Left ventricle myocardium superior (tissue), 1 donor: ENCODE measurements at regions not wholly inside any gene's neighbourhood (a gene's known extent, or its start where the extent isn't known, plus 50 kb on each side); places are given as distances from the start of the nearest gene placed in this dataset.
"Not testable (repeated sequence)": the region's sequence is repeated elsewhere in the genome, so short reads cannot be mapped to it uniquely, and the experiment has no call there.

ENCODE experiments used
- ATAC-seq: fragments of 200-7000 bp; cut with Tn5 transposase; one replicate; pipeline ENCODE4 v1.9.1; 2020; ENCODE audit warnings: mild to moderate bottlenecking, moderate library complexity
- DNase-seq: peaks from one replicate; pipeline ENCODE4 v3.0.0-alpha.2; 2020
- intact Hi-C: fragments of 100-400 bp; cut with micrococcal nuclease; formaldehyde crosslinking; loops from one replicate; pipeline ENCODE4 v1.11.0; 2022
- donor health status: DM: no; HTN: yes; CAD: no; lungs with severe emphysema.

DNA sequence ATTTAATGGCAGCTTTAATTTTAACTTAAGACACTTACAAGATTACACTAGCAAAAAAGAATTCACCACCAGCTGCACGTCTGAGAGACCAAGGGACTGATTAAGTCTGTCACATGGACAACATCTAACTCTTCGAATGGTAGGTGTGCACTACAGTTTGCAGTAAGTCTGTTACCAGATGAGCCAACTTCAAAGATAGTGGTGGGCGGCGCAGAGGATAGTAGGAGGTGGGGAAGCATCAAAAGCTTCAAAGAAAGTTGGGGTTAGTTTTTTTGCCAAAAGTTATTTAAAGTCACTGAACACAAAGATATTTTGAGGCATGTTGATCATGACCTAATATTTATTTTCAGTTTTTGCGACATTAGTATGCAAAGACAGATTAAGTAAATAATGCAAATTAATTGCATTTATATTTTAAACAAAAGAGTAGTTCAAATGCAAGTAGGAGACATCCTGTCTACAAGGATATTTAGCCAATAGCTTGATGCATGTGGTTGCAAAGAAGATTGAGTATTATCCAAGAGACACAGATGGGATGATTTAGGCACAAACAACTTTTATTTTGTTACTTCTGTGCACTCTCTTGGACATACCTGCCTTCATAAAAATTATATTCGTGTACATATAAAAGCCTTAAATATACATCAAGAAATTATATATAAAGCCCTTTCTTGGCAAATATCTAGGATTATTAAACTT, 327.7 kb downstream of the BMP4 start:
- DNase-seq (no peak), ATAC-seq (no peak)
- intact Hi-C loops = no loop called here

DNA sequence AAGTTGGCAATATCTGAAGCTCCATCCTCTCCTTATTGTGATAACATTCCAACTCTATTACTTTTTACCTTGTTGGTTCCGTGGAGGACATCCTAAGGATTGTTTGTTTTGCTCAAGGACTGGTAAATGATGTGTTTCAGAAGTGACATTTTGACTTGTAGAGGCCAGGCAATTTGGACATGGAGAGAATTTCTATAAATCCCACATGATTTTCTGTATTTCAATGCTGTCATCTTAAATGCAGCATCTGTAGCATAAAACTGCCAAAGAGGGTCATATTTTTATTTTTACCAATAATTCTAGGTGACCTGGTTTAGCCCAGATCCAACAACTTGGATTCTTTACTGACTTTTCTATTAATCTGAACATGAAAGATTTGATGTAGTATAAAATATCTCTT, 328.4 kb downstream of the BMP4 start:
- no peak for ATAC-seq
- intact Hi-C loops = no loop called here
- DNase-seq = no peak

DNA sequence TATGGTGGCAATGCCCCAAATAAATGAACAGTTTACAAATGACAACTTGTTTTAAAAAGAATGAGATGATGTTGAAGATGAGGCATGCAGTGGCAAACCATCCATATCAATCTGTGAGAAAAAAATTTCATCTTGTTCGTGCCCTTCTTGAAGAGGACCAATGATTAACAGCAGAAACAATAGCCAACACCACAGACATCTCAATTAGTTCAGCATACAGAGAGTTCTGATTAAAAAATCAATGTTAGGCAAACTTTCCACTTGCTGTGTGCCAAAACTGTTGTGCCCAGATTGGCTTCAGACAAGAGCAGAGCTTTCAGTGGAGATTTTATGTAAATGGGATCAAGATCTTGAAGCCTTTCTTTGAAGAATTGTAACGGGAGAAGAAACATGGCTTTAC, 329.9 kb downstream of the BMP4 start:
- intact Hi-C loops = no loop called here
- no peak for ATAC-seq
- no peak for DNase-seq

DNA sequence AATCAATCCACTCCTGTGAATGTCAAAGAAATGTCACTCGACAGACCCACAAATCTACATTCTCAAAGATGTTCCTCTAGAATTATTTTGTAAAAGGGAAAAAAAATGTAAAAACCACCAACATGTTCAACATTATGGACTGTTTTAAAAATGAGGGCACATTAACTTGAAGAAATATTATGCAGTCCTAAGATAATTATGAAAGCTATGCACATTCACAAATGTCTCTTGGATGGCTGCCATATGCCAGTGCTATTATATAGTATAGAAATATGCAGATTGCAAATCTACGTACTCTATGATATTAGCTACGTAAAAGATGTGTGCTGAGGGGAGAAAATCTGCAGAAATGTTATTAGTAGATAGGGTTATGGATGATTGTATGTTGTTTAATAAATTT, 334.2 kb downstream of the BMP4 start:
- intact Hi-C loops = no loop called here
- DNase-seq (no peak), ATAC-seq (no peak)

DNA sequence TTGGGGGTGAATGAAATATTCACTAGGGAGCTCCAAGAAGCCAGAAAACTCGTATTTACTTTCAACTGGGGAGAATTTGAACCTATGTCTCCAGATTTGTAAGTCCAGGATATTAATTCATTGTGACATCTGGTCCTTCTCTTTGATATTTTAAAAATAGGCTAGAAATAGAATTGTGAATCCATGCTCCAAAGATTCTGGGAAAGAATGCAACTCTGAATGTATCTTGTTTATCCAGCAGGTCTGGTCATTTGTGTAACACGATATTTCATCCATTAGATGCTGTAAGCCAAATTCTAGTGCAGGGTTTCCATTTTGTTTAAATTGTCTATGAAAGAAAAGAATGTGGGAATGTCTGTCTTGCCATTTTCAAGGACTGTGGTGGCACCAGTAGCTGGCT, 334.7 kb downstream of the BMP4 start:
- ATAC-seq = no peak
- intact Hi-C loops = no loop called here
- no peak for DNase-seq

DNA sequence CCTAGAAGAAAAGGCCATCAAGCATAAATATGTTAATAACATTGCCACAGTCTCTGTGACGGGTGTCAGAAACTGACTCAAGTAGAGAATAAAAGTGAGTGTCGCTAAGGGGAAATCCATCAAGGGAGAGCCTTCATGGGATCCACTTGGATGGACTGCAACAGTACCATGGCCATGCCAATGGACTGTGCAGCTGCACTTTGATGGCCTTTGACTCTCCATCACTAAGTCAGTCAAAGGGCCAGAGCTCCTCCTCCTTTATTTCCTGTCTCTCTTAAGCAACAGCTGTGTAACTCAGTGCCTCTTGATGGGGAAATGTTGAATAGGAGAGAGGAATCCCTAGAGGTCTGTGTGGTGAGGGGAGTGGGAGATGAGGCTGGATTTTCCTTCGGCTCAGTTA, 335.2 kb downstream of the BMP4 start:
- ATAC-seq = peak; percentile 29
- DNase-seq = no peak
- intact Hi-C loops = no loop called here

DNA sequence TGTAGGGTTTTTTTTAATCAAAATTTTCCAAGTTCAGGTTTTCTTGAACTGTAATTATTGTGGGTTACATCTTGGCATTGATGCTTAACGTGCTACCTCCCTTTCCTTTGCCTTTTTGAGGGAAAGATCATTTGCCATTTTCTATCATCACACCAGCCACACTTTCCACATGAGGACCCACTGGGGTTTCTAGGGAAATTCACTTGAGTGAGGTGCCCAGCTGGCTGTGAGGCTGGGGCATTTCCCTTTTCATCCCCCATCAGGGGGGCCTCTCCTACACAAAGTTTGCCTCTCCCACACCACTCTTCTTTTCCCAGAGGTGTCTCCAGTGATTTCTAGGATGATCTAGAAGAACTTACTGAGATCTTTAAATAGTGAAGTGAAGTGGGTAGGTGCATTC, 335.7 kb downstream of the BMP4 start:
- intact Hi-C loops = no loop called here
- DNase-seq (no peak), ATAC-seq (no peak)

DNA sequence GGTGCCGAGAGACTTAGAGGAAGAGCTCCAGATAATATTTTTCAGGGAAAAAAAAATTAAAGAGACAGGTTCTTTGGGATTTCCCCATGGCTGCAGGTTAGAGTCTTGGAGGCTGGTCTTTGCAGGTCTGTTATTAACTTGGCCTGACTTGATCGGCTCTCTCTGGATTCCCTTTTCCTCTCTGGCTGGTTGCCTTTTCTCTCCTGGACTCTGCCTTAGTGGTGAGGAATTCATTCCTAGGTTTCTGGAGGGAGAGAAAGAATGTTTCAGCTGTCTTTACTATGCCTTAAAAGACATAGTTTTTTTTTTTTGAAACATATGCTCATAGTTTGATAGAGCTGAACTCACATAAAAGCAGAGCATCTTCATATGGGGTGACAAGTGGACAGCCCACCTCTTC, 336.3 kb downstream of the BMP4 start:
- peak; percentile 66 for ATAC-seq
- intact Hi-C loops = no loop called here

DNA sequence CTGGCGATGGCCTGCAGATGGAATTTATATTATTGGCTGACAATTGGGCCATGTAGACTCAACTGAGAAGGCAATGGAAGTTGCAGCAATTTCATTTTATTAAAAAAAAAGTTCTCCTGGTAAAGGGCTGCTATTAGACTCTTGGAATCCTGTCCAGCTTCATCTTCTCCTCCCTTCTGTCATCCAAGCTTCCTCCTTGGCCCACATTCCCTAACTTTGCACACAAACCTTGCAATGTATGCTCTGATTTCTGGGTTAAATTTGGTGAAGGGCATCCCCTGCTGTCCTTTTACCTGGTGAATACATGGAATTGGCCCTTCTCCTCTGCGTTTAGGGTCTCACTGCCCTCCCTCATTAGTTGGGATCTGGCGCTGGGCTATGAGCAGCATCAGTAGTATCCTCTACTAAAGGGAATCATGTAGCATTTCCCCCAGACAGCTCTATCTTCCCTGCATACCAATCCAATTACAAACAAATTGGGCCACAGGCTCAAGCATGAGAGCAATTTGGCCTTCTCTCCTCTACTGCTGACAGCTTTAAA, 336.9 kb downstream of the BMP4 start:
- no peak for DNase-seq
- intact Hi-C loops = no loop called here
- ATAC-seq = peak; percentile 94

More for the DNA sequence above, 336.3 kb downstream of the BMP4 start:
- no peak for DNase-seq

DNA sequence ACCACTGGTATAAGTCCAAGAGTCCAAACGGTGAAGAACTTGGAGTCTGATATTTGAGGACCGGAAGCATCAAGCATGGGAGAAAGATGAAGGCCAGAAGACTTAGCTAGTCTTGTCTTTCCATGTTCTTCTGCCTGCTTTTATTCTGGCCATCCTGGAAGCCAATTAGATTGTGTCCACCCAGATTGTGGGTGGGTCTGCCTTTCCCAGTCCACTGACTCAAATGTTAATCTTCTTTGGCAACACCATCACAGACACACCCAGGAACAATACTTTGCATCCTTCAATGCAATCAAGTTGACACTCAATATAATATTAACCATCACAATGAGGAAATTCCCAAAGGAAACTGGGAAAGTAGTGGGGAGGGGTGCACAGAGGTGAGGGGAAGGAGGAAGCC, 340.1 kb downstream of the BMP4 start:
- ATAC-seq, DNase-seq, intact Hi-C loops: not testable (repeated sequence)

DNA sequence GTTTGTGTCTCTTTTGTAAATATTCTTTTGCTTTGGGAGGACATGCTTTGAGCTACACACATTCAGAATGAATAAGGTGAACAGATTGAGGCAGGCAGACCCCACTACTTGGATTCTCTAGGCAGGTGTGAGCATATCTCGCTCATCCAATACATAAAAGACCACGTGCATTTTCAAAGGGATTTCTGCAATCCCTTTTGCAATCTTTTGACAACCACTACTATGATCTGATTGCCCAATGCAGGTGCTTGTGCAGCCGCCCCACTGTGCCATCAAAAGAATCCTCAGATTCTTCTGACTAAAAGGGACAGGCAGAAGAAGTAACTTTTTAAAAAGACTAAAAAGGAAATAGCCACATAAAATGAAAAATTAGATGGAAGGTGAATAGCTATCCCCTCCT, 341.4 kb downstream of the BMP4 start:
- DNase-seq = no peak
- no peak for ATAC-seq
- intact Hi-C loops = no loop called here

DNA sequence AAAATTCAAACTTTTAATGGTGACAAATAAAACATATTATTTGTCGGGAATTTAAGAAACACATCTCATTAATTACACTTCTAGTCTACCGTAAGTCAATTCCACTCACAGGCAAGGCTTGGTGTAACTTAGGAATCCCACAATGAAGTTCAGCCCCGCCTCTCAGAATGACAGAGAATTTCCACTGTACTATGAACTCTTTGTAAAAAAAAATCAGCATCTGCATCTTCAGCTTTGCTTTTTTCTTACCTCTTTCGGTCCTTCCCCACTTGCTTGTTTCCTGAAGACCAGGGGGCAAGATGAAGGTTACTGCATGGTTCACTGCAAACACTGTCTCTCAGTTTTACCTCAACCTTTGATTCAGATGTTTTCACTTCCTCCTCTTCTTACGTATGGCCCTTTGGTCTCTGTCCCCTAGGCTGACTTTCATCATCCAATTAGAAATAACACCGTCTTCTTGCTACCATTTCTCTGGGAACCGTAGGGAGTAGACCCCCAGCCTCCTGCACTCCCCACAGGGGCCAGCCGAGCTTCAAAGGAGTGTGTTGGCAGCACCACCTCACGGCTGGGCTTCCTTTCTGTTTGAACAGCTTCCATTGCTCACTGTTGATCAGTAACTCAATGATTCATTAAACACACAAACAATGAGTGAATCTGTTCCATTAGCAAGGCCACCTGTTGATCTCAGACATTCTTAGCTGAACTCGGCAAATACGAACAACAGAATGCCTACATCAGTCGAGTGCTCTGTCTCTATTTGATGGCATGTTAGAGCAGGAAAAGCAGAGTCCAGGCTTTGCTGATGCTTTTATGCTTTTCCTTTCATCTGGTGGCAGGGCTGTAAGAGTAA, 343.0 kb downstream of the BMP4 start:
- intact Hi-C loops = no loop called here
- no peak for DNase-seq
- no peak for ATAC-seq

DNA sequence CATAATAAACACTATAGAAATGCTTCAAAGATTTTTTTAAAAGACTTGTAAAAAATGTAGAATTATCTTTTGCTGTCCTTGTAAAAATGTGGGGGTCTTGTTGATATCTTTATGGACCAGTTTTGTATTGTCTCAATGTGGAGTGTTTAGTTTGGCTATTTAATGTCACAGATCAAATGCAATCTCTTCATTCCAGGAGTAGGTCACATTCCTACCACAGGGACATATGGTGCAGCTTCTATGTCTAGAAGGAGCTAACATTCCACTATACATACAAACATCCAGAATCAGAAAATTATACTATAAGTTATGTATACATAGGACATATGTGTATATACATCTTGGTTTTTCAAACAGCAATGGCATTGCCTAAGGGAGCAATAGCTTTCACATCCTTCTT, 345.7 kb downstream of the BMP4 start:
- intact Hi-C loops = no loop called here
- ATAC-seq (no peak), DNase-seq (no peak)

DNA sequence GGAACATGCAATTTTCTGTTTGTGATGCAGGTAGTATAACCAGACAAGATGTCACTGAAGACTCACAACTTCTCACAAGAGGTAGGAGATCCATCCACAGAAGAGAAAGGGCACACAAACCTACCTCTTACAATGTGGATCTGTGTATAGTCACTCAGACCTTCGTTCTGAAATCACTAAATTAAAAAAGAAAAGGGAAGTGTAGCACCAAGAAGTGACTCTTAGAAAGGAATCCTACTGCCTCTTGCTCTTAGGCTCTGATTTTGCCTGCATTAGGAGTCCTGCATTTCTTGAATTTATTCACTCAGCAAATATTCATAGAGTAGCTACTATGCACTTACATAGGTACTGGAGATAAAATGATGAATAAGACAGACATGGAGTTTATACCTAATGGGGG, 347.6 kb downstream of the BMP4 start:
- intact Hi-C loops = no loop called here
- ATAC-seq (no peak), DNase-seq (no peak)

DNA sequence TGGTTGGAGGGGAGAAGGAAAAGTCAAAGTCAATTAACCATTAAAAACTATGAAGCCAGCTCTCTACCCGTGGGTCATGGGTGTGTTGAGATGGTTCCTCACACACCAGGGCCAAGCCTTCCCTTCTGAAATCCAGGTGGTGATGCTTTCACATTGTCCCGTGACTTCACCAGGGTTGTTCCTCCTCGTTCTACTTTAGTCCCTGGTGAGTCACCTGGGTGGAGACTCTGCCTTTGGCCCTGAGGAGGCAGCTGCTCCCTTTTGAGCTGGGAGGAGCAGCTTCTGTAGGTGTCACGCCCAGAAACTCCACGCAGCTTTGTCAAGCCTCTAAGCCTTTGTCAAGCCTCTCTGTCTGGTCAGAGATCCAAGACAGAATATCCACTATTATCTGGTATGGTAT, 348.3 kb downstream of the BMP4 start:
- DNase-seq (no peak), ATAC-seq (no peak)
- intact Hi-C loops = no loop called here

DNA sequence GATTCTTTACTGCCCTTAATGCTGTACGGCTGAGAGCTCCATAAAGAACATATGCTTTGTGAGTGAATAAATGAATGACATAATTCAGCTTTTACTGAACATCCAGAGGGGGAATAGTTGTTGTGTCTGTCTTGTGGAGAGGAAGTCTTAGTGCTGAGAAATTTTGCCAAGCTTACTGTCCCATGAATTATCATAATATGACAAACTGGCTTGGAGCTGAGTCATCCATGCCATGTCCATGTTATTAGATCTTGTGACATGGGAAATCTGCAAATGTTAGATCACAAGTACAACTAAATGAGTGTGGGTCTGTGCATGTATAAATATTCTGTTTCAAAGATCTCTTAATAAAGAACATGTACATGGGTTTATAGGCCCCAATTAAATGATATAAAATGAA, 350.4 kb downstream of the BMP4 start:
- no peak for DNase-seq
- intact Hi-C loops = no loop called here
- no peak for ATAC-seq

DNA sequence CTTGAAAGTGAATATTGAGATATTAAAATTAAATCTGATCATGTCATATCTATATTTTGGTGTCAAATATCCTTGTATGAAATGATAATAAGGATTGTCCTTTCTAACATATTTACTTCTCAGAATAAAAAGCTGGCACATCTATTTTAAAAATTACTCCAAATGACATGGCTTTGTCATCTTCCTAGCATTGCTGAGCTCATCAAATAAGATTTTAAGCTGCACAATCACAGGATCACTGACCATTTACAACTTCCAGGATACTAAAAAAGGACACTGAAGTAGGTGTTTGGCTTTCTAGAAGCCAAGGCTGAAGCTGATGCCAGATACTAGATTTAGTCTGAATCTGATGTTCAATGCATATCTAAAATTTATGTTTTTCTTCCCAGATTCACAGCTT, 351.1 kb downstream of the BMP4 start:
- DNase-seq (no peak), ATAC-seq (no peak)
- intact Hi-C loops = no loop called here

DNA sequence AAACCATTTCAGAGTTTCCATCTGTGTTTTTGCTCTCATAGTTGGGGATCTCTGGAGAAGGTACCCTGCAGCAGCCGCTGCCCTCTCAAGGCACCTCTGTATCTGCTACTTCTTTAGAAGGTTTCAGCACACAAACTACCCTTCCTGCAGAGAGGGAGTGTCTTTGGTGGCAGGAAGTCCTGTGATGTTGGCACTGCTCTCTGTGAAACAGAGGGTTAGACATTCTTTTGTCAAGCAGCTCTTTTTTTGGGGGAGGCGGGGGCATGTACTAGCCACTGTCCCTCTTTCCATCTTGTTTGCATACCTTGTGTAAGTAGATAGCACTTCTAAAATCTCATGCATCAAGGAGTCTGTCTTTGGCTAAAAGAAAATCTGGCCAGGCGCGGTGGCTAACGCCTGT, 352.6 kb downstream of the BMP4 start:
- intact Hi-C loops = no loop called here
- ATAC-seq (no peak), DNase-seq (no peak)

DNA sequence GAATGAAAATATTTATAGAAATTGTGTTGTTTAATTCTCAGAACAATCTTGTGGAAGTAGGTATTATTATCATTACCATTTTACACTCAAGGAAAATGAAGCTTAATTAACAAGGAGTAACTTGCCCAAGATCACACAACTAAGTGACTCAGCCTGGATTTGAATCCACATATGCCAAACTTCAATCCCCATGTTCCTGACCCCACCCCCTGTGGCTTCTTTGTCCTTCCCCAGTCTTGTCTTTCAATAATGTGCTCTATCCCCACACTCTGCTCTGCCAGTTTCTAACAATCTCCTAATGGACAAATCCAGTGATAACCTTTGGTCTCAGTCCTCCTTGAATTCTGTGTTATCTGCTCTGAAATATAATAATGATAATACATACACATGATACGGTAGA, 355.2 kb downstream of the BMP4 start:
- intact Hi-C loops = no loop called here
- no peak for DNase-seq
- no peak for ATAC-seq

DNA sequence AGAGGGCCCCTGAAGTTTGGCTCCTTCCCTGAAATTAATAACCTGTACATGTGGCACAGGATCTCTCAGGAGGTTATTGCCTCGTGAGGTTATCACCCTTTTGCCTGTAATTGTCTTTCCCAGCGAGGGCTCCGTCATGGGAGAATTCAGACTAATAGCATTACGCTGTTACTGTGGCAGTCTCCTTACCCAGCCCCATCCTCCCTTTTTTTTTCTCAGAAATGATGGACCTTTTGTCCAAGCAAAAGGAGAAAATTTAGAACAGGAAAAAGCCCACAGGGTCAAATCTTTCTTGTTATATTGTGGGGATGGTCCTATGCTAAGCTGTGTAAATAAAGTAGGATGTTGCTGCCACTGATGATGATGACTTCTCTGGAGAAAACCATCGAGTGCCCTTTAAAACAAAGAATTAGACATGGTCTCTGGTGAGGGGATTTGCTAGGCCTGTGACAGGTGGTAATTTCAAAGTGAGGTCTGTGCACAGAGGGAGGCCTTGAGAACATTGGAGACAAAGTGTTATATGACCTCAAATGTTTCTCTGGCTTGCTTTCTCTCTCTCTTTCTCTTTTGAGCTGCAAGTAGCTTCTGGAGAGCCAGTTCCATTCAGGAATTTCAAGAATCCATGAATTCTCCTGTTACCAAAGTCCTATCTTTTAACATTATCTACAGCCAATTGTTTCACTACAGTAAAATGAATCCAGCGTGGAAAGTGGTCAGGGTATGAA, 357.2 kb downstream of the BMP4 start:
- intact Hi-C loops = no loop called here
- no peak for DNase-seq
- no peak for ATAC-seq
